NCI-H345 (cell line): ENCODE measurements at regions not wholly inside any gene's neighbourhood (a gene's known extent, or its start where the extent isn't known, plus 50 kb on each side); places are given as distances from the start of the nearest gene placed in this dataset.
"Not testable (repeated sequence)": the region's sequence is repeated elsewhere in the genome, so short reads cannot be mapped to it uniquely, and the experiment has no call there.

Experiments used
- DNase-seq: peaks from one replicate; lab custom pipeline; 2025; lab: John Stamatoyannopoulos, UW

DNA sequence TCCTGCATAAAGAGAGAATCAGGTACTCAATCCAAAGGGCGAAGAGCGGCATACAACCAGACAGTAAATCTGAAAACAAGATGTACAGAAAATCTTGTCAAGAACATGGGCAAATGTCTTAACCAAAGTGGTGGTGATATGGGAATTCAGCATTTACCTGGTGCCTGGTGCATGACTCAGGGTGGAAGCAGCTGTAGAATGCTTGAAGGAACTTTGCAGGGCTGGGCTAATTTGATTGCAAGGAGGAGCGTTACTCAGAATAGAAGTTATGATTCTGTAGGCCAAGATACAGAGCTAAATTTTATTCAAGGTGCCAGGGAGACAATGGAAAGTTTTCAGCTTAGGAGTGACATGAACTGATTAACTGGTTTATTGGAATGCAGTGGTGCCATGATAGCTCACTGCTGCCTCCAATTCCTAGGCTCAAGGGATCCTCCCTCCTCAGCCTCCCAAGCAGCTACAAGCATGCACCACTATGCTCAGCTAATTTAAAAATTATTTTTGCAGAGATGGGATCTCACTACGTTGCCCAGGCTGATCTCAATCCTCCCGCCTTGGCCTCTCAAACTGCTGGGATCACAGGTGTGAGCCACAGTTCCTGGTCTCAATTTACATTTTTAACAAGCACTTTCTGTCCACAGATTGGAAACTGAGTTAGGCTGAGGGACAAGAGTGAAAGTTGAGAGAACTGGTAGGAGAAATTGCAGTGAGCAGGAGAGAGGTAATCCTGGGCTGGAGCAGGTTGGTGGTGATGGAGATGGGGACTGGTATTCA lies 91.5 kb upstream of the TBC1D5 start:
- no peak for DNase-seq

DNA sequence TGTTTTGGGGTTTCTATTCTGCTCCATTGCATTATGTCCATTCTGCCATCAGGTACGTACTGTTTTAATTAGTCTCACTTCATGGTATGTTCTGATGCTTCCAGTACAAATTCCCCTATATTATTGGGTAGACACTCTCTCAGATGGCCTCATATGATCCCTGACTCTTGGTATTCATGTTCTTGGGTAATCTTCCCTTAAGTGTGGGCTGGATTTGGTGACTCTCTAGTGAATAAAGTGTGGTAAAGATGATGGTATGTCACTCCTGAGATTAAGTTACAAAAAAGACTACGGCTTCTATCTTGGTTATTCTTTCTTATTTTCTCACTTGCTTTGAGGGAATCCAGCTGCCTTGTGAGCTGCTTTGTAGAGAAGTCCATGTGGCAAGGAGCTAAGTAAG lies 89.6 kb upstream of the TBC1D5 start:
- DNase-seq: no peak

DNA sequence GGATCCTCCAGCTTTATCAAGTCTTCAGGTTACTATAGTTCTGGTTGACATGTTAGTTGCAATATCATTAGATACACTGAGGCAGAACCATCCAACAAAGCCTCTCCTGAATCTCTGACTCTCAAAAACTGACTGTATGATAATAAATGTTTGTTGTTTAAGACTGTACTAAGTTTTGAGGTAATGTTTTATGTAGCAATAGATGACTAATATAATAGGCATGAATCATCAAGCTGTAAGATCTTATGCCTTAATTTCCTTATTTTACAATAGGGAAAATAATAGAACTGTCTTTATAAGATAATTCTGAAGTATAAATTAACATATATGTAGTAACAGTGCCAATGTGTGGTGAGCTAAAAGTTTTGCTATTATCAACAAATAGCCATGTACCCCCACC lies 88.9 kb upstream of the TBC1D5 start:
- no peak for DNase-seq

DNA sequence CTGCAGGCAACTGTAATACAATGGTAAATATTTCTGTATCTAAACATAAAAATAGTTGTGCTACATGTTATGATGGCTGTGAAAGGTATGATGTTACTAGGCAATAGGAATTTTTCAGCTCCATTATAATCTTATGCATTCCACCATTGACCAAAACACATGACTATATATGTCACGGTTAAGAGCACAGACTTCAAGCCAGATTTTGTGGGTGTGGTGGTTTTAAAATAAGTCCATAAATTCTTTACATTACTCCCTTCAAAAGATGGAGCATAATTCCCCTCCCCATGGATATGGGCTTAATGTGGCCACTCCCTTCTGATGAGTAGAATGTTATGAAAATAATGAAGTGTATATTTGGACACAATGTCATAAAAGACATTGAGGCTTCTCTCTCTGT lies 88.4 kb upstream of the TBC1D5 start:
- DNase-seq: no peak

DNA sequence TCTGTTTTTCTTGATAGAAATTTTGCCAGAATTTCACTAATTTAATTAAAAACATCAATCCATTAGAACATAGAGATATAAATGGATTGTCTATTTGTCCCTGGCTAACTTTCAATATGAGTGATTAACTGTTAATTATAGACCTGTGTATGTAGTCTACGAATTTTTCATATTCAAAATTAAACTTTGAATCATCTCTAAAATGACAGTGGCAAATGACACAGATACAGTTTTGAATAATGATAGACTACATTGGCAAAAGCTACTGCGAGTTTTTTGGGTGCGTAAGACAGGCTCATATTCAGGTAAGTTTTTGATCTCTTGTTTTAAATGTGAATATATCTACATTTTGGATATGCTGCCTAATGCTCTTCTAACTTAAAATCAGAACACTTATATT lies 86.0 kb upstream of the TBC1D5 start:
- no peak for DNase-seq

DNA sequence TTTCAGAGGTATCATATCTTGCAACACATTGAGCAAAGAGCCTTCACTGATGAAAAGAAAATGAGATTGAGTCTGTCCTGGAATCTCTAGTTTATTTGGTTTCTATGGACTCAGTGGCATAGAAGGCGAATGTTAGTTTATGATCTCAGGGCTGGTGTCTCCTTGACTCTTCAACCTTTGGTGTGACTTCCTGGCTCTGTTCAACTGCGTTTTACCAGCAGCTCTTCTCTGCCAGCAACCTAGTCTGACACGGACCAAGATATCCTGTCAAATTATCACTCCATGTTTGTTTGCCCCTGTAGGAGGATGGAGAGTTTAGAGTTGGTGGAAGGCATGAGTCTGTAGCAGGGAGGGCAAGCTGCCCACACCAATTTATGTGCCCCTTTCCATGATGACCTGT lies 82.9 kb upstream of the TBC1D5 start:
- DNase-seq: no peak

DNA sequence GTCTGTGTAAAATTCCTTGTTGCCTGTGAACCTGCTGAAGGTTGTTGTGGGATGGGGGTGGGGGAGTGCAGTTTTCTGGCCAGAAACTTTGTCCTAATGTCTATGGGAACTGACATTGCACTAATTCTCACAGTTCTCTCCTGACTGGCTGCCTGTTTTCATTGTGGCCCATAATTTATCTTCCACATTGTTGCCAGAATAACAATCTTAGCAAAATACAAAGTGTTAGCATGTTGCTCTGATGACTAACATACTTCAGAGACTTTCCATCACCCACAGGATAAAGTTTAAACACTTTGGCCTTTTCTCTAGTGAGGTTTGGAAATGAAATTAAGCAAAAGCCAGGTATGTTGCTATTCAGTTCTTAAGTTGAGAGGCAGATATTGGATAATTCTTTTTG lies 81.4 kb upstream of the TBC1D5 start:
- no peak for DNase-seq

DNA sequence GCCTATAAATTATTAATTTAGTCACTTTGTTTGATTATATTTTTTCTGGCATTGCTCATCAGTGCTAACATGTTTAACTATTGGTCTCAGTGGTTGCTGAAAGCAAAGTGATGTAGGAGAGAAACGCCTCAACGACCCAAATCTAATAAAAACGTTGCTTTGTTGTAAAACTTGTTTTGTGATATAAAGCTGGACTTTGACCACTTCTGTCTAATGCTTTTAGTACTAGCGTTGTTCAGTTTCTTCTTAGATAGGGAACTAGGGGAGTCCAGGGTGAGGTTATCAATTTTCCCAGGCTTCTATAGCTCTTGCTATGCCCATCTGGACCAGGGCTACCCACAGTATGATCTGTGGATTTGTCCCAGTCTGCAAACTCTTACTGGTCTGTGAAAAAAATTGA lies 80.6 kb upstream of the TBC1D5 start:
- DNase-seq: no peak

DNA sequence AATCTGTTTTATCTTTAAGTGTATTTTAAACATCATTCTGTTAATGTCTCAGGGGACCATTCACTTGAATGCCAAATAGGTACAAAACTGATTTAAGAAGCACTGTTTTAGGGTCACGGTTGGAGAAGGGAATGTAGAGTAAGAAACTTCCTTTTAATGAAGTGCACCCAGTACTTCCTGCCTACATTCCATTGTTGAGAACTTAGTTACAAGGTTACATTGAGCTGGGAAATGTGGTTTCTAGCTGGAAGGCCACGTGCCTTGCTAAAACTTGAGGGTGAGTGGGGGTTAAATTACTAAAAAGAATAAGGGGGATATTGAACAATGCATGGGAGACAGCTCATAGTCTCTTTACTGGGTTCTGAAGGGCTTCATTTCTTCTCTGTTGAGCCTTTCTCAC lies 78.3 kb upstream of the TBC1D5 start:
- no peak for DNase-seq

DNA sequence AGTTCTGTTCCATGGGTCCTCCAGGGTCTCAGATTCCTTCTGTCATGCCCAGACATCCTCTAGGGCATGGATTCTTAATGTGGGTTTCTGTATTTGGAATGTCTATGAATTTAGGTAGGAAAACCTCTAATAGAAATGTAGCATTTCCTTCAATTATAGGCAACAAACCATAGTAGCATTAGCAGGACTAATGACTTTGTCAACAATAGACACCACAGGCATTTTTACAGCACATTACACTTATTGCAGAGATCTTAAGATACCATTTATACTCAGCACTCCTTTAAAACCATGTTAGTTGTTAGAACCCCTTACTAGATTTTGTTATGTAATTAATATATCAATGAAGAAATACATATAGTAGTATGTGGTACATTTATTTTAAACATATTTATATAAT lies 77.8 kb upstream of the TBC1D5 start:
- DNase-seq: no peak

DNA sequence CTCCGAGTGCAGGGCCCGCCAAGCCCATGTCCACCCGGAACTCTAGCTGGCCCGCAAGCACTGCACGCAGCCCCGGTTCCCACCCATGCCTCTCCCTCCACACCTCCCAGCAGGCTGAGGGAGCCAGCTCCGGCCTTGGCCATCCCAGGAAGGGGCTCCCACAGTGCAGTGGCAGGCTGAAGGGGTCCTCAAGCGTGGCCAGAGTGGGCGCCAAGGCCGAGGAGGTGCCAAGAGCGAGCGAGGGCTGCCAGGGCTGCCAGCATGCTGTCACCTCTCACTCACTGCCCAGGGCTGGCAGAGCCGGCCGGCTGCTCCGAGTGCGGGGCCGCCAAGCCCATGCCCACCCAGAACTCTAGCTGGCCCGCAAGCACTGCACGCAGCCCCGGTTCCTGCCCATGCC lies 75.5 kb upstream of the TBC1D5 start:
- not testable (repeated sequence) for DNase-seq

DNA sequence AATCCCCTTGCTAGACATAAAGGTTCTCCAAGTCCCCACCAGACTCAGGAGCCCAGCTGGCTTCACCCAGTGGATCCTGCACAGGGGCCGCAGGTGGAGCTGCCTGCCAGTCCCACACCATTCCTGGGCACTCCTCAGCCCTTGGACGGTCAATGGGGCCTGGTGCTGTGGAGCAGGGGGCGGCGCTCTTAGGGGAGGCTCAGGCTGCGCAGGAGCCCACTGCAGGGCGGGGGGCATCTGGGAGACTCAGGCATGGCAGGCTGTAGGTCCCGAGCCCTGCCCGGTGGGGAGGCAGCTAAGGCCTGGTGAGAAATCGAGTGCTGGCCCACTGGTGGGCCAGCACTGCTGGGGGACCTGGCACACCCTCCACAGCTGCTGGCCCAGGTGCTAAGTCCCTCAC lies 75.1 kb upstream of the TBC1D5 start:
- no peak for DNase-seq

DNA sequence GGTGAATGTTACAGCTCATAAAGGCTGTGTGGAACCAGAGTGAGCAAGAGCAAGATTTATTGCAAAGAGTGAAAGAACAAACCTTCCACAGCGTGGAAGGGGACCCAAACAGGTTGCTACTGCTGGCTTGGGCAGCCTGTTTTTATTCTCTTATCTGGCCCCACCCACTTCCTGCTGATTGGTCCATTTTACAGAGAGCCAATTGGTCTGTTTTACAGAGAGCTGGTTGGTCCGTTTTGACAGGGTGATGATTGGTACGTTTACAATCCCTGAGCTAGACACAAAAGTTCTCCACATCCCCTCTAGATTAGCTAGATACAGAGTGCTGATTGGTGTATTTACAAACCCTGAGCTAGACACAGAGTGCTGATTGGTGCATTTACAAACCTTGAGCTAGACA lies 74.4 kb upstream of the TBC1D5 start:
- not testable (repeated sequence) for DNase-seq

DNA sequence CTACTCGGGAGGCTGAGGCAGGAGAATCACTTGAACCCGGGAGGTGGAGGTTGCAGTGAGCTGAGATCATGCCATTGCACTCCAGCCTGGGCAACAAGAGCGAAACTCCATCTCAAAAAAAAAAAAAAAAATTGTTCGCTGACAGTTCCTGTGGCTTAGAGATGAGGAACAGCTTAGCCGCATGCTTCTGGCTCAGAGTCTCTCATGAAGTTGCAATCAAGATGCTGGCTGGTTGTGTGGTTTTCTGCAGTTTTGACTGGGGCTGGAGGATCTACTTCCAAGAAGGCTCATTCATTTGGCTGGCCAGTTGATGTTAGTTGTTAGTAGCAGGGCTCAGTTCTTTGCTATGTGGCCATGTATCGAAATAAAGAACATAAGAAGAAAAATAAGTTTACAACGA lies 69.9 kb upstream of the TBC1D5 start:
- not testable (repeated sequence) for DNase-seq

DNA sequence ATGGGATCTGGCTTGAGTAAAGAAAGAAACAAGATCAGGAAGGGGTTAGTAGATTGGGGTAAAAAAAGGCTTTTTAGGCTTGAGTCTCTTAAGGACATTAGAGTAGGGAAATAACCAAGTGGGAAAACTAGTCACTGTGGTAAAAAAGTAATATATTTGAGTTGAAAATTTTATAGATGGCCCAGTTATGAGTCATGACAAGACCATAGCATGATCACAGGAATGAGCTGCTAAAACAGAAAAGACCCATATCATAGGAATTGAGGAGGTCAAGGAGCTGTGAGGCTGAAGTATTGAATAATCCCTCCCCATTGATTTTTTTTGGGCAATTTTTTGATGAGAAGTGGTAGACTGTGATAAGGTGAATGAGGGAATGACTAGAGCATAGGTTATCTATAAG lies 69.2 kb upstream of the TBC1D5 start:
- DNase-seq: no peak

DNA sequence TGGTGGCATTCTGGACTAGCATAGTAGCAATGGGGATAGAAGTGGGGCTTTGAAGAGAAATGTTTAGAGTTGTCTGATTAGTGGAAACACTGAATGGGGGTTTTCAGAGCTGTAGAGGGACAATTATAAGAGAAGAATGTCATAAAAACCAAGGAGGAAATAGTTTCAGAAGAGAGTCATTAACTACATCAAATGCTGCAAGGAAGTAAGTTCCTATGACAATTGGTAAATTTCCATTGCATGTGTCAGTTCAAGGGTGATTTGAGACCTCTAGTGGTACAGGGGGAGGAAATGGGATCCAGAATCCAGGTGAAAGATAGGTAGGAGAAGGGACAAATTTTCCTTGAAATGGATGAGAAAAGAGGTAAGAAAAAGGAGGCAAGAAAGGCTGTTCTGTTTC lies 68.3 kb upstream of the TBC1D5 start:
- DNase-seq: no peak

DNA sequence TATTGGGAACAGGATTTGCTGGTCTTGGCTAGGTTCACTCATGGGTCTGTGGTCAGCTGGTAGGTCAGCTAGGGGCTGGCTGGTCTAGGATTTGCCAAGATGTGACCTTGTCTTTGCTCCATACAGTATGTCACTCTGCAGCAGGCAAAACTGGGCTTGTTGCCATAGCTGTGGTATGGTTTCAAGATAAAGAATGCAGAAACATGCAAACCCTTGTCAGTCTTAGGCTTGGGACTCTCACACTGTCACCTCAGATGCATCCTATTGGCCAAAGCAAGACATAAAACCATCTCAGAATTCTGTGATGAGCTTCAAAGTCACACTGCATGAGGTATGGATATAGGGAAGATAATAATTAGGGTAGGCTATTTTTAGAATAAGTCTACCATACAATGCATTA lies 66.6 kb upstream of the TBC1D5 start:
- no peak for DNase-seq

DNA sequence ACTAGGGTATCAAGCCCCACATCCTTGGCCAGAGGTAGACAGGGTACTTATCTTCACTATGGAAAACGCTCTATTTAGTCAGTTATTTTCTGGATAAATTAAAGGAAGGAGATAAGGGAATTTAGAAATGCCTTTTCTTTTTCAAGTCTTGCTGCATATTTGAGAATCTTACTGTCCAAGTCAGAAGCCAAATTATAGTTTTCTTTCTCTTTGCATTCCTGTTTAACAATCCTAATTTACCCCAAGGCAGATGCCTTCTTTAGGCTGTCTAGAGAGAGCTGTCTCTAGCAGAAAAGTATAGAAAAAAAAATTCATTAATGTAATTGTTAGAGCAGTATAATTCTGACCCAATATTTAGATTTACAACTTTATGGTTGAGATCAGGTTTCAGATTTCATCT lies 64.4 kb upstream of the TBC1D5 start:
- DNase-seq: no peak

DNA sequence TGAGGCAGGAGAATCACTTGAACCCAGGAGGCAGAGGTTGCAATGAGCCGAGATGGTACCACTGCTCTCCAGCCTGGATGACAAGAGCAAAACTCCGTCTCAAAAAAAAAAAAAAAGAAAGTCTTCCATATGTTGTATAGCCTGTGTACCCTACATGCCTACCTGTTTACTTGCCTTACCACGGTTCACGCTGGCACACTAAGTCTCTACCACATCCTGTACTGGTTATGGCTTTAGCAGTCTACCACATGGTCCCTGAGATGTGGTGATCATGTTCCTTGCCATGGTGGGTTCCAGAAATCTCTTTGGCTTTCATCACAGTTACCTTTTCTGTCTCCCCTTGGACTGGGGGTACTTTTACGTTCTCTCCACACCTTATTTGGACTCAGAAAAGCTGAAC lies 63.8 kb upstream of the TBC1D5 start:
- DNase-seq: no peak

DNA sequence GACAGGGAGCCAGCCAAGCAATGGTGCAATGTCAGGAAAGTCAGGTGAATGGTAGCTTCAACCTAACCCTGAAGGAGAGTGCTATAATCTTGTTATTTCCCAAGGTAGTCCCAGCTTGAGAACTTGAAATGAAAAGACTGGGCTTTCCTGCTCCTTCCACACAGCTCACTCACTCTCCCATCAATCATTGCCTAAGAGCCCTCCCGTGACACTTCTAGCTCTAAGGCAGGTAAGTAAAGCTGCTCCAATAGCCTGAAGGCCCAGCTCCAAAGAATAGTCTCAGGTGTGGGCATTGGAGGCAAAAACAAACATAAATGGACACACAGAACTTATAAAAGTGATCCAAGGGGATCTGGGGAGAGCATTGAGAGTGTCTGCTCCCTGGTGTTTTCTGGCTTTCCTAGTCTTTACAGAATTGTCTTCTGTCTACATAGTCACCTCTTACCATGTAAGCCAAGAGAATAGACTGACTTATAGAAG lies 63.1 kb upstream of the TBC1D5 start:
- no peak for DNase-seq

DNA sequence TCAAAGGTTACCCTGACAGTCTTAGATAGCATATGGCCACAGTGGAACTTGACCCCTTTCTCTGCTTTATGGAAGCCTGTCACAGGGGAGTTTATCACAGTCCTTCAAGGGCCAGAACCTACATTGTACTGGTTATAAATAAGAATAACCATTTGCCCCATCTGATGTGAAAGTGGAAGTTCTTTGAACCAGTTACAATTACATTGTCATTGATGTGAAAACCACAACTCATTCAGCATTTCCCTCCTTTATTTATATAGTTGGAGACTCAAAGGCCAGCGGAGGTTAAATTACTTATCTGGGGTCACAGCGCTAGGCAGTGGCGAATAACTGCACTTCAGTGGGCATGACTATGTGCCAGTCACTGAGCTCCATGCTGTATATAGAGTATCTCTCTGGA lies 60.5 kb upstream of the TBC1D5 start:
- DNase-seq: no peak

DNA sequence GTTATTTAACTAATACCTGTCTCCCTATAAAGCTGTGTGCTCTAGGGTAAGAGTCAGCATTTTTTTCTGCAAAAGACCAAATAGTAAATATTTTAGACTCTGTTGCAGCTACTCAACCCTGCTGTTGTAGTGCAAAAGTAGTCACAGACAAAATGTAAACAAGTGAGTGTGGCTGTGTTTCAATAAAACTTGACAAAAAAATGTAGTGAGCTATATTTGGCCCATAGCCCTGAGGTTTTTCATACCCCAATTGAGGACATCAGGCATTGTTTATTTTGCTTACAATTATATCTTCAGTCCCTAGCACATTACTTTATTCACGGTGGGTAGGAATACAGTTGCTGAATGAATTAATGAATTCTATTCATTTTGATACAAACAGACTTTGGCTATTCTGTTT lies 58.7 kb upstream of the TBC1D5 start:
- no peak for DNase-seq

DNA sequence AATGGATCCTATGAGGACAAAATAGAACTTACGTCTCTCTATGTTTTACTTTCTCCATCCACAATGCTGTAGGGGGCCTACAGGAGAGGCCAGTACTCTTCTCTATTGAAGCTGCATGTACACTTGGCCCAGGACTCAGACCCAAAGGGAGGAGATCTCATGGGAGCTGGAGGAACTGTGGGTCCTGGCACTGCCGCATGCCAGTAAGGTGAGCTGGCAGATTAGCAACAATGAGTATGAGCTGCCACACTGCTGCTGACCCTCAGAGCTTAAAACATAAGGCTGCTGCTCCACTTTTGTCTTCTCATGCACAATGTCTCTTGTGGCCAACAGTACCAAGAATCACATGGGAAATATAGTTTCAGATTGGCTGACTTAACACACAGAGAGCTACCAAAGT lies 57.8 kb upstream of the TBC1D5 start:
- no peak for DNase-seq

DNA sequence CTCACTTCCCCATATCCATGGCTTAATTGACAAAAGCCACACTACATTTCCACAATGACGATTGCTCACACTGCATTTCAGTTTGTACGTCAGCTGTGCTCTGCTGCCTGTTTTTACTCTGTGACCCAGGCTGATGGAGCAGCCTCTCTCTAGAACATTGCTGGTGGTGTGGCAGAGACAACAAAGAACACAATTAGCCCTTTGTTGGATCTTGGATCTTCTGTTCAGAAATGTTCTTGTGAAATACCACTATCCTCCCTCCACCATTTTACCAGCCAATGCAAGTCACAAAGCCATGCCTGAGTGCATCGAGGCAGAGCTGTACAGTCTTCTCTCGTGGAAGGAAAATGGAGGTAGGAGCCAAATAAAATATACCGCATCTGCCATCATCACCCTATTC lies 56.9 kb upstream of the TBC1D5 start:
- no peak for DNase-seq

DNA sequence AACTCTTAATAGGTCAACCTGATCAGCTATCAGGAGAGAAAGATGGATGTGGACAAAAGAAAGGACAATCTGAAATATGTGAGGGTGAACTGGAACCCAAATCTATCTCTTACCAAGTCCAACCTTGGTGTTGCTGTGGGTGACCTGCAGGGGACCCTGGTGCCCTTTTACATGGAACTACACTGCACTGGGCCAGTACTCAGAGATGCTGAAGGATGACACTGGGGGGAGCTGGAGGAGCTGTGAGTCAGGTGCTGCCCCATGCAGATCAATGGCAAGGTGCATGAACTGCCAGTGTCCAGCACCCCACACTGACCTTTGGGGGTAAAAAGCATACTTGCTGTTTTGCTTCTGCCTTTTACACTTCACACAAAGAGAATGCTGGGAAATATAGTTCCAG lies 55.6 kb upstream of the TBC1D5 start:
- no peak for DNase-seq
